ENCODE measurements at regions not wholly inside any gene's neighbourhood (a gene's known extent, or its start where the extent isn't known, plus 50 kb on each side); places are given as distances from the start of the nearest gene placed in this dataset.
A peak's percentile ranks its signal among the peaks of the same experiment; 100 is the strongest.

GRCh38 chr15:62787401-62787800 is 255.1 kb upstream of the TPM1 start:
- DNase-seq (ENCODE audit: low spot score), result no peak
- intact Hi-C loops (cut with DNase I), result no loop called here

GRCh38 chr15:62788224-62788623 is 254.3 kb upstream of the TPM1 start:
- intact Hi-C loops (cut with DNase I), result no loop called here
- DNase-seq (ENCODE audit: low spot score), result no peak

GRCh38 chr15:62790546-62790945 is 252.0 kb upstream of the TPM1 start:
- no peak for DNase-seq (ENCODE audit: low spot score)
- intact Hi-C loops (cut with DNase I), result no loop called here

DNA sequence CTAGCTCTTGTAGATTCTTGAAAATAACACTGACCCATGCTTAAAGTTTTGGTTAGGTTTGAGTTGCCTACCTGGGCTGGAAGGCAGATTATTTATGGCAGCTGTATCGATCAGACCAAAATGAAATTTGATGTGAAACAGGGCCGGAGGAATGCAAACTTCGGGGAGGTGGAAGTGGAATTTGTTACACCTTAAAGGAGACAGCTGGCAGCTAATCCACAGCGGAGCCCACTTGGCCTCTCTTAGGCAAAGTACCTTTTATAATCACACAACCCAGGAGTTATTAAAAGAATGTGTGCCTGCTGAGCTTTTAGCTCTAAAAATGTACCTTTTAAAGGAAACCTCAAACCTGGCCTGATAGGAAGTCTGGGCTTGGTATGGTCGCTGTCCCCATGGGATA is 250.9 kb upstream of the TPM1 start:
- no peak for DNase-seq (ENCODE audit: low spot score)
- intact Hi-C loops (cut with DNase I), result no loop called here

GRCh38 chr15:62792986-62793751 is 249.4 kb upstream of the TPM1 start:
- no peak for DNase-seq (ENCODE audit: low spot score)
- intact Hi-C loops (cut with DNase I), result no loop called here

DNA sequence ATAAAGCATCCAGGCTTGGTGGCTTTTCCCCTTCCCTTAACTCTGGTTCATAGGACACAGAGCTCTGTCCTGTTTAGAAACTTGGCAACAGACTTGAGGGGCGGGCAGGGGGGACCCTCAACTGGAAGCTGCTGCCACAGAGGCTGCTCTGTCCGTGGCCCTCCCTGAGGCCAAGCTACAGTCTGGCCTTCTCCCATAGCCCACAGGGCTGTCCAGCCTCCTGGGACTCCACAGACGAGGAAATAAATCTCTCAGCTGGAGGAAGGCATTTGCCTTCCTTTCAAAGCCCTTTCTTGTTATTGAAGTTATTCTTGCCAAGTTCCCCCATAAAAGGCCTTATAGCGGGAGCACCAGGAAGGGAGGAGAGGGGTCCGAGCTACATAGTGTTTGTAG is 248.8 kb upstream of the TPM1 start:
- intact Hi-C loops (cut with DNase I), result no loop called here
- DNase-seq (ENCODE audit: low spot score), result no peak

DNA sequence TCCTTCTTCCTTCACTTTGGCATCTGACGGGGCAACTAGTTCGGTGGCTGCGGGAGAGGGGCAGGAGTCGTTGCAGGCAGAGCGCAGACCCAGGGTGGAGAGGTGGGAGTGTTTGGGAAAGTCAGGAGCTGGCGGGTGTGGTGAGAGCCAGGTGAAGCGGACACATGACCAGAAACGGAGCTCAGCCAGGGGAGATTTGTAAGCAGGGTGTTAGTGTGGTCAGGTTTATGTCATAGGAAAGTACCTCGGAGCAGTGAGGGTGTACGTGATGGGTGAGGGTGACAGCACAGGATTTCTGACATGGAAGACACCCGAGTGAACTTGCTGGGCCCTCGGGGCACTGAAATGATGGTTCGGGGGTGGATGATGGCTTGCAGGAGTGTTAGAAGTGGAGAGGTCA is 247.4 kb upstream of the TPM1 start:
- DNase-seq (ENCODE audit: low spot score), result no peak
- intact Hi-C loops (cut with DNase I), result no loop called here

DNA sequence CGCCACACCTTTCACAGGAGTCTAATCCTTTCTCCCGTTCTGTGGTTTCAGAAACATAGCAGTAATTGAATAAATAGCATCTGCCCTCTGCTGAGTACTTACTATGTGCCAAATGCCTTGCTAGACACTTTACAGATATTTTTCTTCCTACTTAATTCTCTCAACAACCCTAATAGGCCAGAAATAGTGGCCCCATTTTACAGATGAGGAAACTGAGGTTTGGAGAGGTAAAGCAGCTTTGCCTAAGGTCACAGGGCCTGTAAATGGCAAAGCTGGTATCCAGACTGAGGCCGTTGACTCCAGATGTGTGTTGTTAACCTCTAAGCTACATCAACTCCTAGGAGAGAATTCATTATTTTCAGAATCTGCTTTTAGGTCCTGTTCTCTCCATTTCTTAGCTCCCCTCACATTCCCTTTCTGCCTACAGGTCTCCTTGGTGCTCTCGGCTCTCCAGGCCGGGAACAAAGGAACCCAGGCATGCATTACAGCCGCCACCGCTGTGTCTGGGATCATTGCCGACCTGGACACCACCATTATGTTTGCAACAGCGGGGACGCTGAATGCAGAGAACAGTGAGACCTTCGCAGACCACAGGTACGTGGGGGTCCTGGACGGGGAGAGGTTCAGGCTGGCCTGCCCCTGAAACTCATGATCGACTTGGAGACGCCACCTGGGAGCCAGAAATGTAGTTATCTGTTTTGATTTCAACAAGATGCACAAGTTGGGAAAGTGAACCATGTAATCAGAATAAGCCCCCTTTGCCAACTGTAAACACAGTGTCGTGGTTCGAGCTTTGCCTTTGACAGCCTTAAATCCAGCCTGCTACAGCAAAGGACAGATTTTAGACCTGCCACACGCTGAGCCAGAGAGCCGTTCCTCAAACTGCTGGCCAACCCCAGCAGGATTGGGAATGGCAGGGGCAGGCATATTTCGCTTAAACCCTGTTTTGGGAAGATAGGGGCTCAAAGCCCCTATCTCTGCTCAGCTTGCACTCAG is 246.5 kb upstream of the TPM1 start:
- DNase-seq (ENCODE audit: low spot score), result no peak
- intact Hi-C loops (cut with DNase I), result no loop called here

DNA sequence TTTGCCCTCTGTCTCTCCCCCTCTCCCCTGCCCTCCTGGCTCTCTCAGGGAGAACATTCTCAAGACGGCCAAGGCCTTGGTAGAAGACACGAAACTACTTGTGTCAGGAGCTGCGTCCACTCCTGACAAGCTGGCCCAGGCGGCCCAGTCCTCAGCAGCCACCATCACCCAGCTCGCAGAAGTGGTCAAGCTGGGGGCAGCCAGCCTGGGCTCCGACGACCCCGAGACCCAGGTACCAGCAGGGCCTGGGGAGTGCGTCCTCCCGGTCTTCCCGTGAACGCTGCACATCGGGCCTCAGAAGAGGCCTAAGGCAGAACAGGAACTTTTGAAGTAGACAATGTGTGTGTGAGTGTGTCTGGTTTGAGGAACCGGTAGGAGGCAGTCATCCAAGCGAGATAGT is 245.4 kb upstream of the TPM1 start:
- no peak for DNase-seq (ENCODE audit: low spot score)
- intact Hi-C loops (cut with DNase I), result no loop called here

DNA sequence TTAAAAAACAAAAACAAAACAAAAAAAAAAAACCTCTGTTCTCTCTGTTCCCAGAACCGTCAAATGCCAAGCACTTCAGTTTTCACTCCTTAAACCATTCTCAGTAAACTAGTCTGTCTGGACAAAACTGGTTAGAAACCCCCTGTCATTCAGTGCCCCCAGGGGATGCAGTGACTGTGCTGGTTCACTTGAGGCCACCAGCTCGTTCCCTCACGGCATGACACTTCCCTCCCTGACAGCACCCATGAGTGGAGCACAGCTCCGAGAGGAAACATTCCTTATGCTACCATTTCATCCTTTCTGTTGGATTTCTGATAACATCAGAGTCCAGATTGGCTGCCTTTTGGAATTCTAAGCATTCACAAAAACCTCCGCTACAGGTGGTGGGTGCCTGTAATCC is 244.0 kb upstream of the TPM1 start:
- intact Hi-C loops (cut with DNase I), result no loop called here
- DNase-seq (ENCODE audit: low spot score), result no peak

- intact Hi-C loops (cut with DNase I), result no loop called here
- no peak for DNase-seq (ENCODE audit: low spot score)
These were observed 243.5 kb upstream of the TPM1 start for GRCh38 chr15:62799037-62799436.

GRCh38 chr15:62799919-62800318 is 242.6 kb upstream of the TPM1 start:
- peak; percentile 80 for DNase-seq (ENCODE audit: low spot score)
- intact Hi-C loops (cut with DNase I), result no loop called here

- no peak for DNase-seq (ENCODE audit: low spot score)
- intact Hi-C loops (cut with DNase I), result no loop called here
These were observed 239.9 kb upstream of the TPM1 start for GRCh38 chr15:62802612-62803011.

- intact Hi-C loops (cut with DNase I), result no loop called here
- no peak for DNase-seq (ENCODE audit: low spot score)
These were observed 238.6 kb upstream of the TPM1 start for GRCh38 chr15:62803856-62804400.

DNA sequence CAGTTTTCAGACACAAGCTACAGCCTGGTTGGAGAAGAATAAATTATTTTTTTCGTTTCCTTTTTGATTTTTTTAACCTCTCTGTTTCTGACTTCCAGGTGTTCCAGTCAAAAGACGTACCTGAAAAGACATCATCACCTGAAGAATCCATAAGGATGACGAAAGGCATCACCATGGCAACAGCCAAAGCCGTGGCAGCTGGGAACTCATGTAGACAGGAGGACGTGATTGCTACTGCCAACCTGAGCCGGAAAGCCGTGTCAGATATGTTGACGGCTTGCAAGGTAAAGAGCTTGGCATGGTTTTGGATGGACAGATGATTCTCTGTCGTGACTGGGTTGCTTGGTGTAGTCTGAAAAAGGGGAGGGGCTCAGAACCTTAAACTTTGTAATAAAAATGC is 237.0 kb upstream of the TPM1 start:
- intact Hi-C loops (cut with DNase I), result no loop called here
- no peak for DNase-seq (ENCODE audit: low spot score)

DNA sequence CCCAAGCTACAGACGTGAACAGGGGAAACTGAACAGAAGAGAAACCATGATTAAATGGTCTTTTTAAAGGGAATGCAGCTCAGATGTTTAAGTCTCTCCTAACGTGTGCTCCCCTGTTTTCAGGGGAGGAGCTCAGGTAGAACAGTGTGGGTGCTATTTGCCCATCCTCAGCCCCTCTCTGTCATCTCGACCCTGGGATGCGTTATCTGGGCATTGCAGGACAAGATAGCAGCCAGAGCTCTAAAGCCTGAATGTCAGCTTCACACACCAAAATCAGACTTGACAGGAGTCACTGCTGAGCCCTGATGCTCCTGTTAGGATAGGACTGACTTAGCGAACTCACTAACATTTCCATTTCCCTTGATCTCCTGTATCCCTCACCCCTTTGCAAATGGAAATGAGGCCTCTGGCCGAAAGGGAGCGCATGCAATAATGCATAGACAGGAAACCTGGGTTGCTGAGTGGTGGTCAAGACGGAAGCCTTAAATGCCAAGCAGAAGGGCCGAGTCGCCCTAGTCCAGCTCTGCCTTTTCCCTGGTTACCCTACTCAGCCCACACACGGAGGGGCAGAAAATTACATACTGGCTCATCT is 234.9 kb upstream of the TPM1 start:
- no peak for DNase-seq (ENCODE audit: low spot score)
- intact Hi-C loops (cut with DNase I), result no loop called here

DNA sequence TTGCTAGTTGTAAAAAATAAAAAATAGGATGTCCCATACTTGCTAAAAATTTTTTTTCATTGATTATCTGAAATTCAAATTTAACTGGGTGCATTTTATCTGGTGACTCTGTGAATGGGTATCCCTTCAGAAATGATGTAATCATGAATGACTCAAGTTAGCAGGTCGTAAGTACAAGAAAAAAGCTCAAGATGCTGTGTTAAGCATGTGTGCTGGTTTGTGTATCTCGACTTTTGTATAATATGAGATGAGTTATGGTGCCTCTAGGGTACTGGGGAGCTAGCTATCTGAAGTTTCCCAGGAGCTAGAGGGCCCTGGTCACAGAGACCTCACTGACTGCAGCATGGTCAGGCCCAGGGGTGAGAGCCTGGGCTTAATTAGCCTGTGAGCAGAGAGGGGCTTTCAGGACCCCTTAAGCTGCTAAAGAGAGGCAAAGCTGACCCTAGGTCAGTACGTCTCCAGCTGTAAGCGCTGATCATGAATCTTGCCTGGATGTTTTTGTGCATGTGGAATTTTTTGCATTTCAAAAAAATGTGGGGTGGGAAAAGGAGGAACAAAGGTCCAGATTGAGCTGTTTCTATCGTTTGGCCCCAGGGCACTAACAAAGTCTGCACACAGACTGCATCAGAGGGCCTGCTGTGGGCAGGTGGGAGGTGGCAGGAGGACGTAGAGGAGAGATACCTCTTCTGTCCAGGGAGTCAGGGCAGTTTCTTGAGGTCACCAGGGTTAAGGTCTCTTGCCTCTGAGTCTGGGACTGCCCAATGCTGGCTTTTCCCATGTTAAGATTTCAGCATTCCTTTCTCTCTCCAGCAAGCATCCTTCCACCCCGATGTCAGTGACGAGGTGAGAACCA is 233.2 kb upstream of the TPM1 start:
- intact Hi-C loops (cut with DNase I), result no loop called here
- no peak for DNase-seq (ENCODE audit: low spot score)

- no peak for DNase-seq (ENCODE audit: low spot score)
- intact Hi-C loops (cut with DNase I), result no loop called here
These were observed 232.6 kb upstream of the TPM1 start for GRCh38 chr15:62809968-62810260.

- intact Hi-C loops (cut with DNase I), result no loop called here
- DNase-seq (ENCODE audit: low spot score), result no peak
These were observed 230.1 kb upstream of the TPM1 start for GRCh38 chr15:62812515-62812835.
